Fibroblast of peridontal ligament (primary cell): ENCODE measurements at regions not wholly inside any gene's neighbourhood (a gene's known extent, or its start where the extent isn't known, plus 50 kb on each side); places are given as distances from the start of the nearest gene placed in this dataset.
A peak's percentile ranks its signal among the peaks of the same experiment; 100 is the strongest.
"Not testable (repeated sequence)": the region's sequence is repeated elsewhere in the genome, so short reads cannot be mapped to it uniquely, and the experiment has no call there.

ENCODE experiments used
- DNase-seq: peaks from one replicate; pipeline ENCODE4 v3.0.0-alpha.2; 2010; ENCODE audit errors: extremely low read depth

DNA sequence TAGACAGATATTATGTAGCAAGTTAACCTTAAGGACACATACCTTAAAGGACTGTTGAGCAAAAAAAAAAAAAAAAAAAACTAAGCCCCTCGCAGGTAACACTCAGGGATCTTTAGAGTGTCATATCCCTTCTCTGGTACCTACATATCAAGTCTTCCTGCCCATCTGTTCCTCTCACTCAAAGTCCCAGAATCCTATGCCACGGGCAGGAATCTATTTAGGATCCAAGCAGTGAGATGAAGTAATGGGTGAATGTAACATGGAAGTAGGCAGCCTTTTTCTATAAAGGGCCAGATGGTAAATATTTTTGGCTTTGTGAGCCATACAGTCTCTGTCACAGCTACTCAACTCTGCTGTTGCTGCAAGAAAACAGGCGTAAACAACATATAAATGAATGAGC is 496.7 kb downstream of the STK39 start:
- no peak for DNase-seq

- DNase-seq, result no peak
Measured at GRCh38 chr2:167749660-167750059, 497.7 kb downstream of the STK39 start.

- no peak for DNase-seq
Measured at GRCh38 chr2:167749016-167749415, 498.4 kb downstream of the STK39 start.

DNA sequence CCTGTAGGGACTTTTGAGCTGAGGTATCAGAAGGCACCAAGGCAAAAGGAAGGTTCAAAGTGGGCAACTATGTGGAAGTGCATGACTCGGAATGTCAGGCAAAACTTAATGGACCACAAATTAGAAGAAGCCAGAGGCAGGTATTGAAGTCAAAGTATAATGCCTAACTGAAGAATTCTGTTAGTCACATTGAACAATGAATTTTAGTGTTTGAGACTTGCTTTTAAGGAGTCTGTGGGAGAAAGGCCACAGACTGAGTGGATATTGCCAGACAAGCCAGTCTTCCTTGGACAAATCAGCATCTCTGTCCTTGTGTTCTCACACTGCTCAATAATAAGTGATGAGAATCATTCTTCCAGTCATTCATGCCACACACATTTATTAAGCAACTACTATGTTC is 498.9 kb downstream of the STK39 start:
- DNase-seq, result no peak

GRCh38 chr2:167745667-167746066 is 501.7 kb downstream of the STK39 start:
- DNase-seq, result no peak

DNA sequence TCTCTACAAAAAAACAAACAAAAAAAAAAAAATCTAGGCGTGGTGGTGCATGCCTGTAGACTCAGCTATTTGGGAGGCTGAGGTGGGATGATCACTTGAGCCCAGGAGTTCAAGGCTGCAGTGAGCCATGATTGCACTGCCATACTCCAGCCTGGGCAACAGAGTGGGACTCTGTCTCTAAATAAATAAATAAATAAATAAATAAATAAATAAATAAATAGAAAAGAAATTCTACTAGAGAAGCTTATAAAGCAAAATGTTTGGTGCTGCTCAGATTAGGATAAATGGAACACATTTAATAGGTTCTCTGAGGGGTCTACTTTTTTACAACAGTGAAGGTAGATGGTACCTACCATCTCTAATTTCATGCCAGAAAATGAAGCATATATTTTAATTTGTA is 507.5 kb downstream of the STK39 start:
- DNase-seq, result not testable (repeated sequence)

DNA sequence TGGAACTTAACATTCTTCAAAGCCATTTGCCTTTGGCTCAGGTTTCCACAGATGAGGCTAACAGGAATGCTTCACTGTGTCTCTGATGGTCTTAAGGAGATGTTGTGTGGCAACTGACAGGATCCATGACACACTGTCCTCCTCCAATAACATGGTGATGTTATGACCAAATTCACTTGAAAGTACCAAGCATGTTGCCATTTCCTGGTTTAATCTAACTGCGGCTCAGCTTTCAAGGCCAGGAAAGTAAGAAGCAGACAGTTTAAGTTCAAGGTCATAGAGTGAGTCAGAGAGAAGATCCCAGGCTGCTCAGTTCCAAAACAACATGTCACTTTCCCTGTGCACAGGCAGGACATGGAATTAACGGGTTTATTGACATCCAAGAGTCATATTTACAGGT is 513.6 kb downstream of the STK39 start:
- DNase-seq, result no peak

GRCh38 chr2:167732326-167732725 is 515.1 kb downstream of the STK39 start:
- DNase-seq, result no peak

DNA sequence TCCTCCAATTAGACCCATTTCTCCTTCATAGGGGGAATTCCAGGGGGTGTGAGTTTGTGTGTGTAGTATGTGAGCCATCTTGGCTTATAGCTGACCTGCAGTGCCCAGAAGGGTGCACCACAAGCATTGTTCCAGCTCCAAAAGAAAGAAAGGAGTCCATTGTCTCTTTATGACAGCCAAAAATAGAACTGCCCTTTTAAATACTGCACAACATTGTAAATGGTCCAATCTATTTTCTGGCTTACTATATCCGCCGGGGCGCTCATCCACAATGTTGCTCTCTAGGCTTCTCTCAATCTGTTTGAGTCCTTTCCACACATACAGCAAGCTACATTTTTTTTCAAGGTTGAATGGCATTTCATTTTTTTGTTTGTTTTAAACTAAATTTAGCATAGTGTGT is 517.5 kb downstream of the STK39 start:
- no peak for DNase-seq

DNA sequence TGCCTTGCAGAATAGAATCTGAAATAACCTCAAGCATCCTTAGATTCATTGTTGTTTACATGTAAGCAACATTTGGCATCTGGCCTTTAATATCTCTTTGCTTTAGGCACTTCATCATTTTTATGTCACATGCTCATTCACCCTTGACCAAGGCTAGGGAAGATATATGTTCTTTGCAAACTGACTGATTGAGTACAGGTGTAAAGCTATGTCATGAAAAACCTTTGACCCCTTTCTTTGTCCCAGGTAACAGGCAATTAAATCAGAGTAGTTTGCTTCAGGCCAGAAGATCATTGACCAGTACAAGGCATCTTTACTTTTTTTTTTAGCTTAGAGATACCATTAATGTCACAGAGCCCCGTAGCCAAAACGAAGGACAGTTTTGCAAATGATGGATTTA is 520.6 kb downstream of the STK39 start:
- no peak for DNase-seq

DNA sequence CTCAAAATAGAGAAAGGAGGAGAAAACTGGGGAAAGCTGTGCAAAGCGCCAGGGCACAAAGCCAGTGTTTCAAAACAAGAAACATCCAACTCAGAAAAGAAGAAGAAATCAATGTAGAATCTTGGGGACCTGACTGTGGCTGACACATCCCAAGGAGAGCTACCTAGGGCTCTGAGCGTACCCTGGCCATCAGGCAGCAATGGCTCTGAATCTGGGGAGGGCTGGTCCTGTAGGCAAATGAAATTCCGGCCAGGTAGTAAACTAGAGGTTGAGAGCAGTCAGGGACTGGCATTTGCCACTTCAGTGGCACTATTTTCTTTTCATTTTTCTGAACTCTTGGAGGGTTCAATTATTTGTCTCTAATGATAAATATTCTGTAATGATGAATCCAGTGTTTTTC is 525.8 kb downstream of the STK39 start:
- no peak for DNase-seq

GRCh38 chr2:167719410-167719809 is 528.0 kb downstream of the STK39 start:
- no peak for DNase-seq

GRCh38 chr2:167718560-167718959 is 528.8 kb downstream of the STK39 start:
- DNase-seq, result no peak

DNA sequence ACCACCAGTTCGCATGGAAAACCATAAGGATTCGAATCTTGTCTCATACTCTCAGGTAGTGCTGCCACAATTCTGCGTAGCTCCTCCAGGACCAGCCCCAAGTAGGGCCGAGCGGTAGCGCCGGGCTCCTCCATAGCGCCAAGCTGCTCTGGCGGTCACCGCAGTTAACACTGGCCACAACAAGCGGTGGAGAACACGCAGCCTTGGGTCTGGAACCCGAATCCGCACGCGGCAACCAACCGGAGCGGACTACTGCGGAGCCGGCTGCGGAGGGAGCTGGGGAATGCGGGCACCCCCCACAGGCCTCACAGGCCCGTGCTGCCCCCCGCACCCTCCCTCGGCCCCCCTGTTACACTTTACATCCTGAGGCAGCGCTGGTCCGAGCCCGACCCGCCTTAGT is 531.5 kb downstream of the STK39 start:
- DNase-seq, result no peak

DNA sequence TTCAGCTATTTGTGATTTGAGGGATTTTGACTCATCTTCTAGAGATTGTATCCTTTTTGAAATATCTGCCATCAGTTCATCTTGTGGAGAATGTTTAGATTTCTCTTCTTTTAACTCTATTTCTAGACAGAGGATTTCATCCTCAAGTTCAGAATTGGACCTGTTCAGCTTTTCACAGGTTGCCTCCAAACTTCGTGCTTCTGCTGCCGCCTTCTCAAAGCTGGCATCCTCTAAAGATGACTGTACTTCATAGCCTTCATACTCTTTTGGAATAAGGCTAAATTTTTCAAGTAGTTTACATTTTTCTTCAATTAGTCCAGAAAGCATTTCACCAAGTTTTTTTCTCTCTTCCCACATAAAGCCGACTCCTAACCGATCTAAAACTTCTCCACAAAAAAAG is 531.9 kb downstream of the STK39 start:
- not testable (repeated sequence) for DNase-seq

- DNase-seq, result no peak
Measured at GRCh38 chr2:167712275-167712674, 535.1 kb downstream of the STK39 start.

DNA sequence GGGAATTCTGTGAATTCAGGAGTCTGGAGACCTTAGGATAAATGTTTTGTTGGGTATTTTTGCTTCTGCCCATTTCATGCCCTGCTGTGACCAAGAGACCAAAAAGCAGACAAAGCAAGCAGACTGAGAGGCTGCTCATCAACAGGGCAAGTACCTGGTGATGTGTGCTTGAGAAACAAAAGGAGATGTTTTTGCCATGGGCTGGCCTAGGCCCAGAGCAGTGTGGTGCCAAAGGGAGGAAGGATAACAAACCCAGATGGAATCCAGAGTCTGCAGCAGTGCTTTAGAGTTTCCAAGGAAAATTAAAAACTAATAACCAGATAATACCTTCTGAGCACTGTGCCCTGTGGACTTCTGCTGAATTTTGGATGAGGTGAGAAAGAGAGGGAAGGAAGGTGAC is 538.4 kb downstream of the STK39 start:
- no peak for DNase-seq

- DNase-seq, result peak; percentile 8
Measured at GRCh38 chr2:167706800-167707199, 540.6 kb downstream of the STK39 start.

GRCh38 chr2:167703441-167703840 is 544.0 kb downstream of the STK39 start:
- no peak for DNase-seq

DNA sequence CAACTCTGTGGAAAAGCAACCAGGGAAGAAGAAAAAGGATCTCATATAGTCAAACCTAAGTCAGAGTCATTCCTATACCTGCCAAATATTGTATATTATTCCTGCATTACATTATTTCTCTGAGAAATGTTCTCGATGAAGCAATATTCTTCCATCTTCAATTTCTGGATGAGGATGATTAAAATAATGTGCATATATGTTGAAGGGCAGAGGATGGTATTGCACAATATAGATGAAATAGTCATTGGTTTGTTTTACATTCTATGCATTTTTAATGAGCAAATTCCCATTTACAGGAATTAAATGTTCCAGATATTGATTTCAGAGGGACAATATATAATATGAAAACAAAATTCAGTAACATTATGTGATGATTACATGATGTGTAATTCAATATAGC is 545.2 kb downstream of the STK39 start:
- no peak for DNase-seq

GRCh38 chr2:167701651-167702050 is 545.7 kb downstream of the STK39 start:
- DNase-seq, result no peak

GRCh38 chr2:167697948-167698347 is 549.4 kb downstream of the STK39 start:
- peak; percentile 38 for DNase-seq

- no peak for DNase-seq
Measured at GRCh38 chr2:167697194-167697593, 550.2 kb downstream of the STK39 start.

- no peak for DNase-seq
Measured at GRCh38 chr2:167692936-167693335, 554.5 kb downstream of the STK39 start.

DNA sequence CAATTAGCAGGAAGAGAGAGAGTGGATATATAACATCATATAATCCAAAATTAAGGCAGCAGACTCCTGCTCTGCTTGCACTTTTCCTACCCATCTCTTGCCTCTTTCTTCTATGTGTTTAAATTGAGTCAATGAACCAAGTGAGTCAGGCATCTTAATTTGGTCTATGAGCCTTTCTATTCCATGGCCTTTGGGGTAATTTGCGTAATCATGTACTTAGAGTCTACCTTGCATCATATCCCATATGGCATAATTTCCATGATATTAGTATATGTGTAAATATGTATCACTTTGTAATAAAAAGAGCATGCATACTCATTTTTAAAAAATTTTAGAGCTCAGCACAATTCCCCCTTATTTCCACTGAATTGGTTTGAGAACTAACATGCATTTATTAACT is 555.2 kb downstream of the STK39 start:
- DNase-seq, result no peak
